CD4-positive, alpha-beta T cell treated with Interleukin-12 subunit alpha and Interleukin-12 subunit beta, for 1 hour (primary cell): ENCODE measurements at regions not wholly inside any gene's neighbourhood (a gene's known extent, or its start where the extent isn't known, plus 50 kb on each side); places are given as distances from the start of the nearest gene placed in this dataset.

Source experiments
- DNase-seq: peaks from one replicate; pipeline ENCODE4 v3.0.0-alpha.2; 2020

DNA sequence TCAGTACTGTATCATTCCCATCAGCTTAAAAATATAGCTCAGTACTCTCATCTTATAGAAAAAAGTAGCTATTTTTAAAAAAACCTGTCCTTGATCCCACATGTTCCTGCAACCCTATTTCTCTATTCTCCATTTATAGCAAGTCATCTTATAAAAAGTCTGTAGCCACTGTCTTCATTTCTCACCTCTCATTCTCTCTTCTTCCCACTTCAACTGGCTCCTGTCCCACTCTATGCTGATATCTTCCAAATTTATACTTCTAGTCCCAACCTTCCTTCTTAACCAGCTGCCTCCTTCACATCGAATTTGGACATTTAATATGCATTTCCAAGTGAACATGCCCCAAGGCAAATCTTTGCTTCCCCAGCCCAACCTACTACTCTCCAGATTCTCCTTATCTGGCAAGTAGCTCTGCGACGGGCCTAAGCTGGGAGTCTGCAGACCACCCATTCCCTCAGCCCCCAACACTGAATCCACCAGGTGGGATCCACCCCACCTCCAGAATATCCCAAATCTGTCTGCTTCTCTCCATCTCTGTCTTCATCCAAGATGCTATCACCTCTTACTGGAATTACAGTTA, 52.0 kb upstream of the TANC2 start:
- no peak for DNase-seq

DNA sequence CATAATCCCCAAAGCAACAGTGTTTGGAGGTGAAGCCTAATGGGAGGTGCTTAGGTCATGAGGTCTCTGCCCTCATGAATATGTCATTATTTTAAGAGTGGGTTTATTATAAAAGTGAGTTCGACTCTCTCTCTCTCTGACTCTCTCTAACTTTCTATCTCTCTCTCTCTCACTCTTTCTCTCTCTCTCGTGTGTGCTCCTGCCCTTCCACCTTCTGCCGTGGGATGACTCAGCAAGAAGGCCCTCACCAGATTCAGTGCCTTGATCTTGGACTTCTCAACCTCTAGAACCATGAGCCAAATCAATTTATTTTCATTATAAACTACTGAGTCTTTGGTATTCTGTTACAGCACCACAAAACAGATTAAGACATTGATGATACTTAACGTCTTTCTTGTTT, 53.7 kb upstream of the TANC2 start:
- DNase-seq = no peak

DNA sequence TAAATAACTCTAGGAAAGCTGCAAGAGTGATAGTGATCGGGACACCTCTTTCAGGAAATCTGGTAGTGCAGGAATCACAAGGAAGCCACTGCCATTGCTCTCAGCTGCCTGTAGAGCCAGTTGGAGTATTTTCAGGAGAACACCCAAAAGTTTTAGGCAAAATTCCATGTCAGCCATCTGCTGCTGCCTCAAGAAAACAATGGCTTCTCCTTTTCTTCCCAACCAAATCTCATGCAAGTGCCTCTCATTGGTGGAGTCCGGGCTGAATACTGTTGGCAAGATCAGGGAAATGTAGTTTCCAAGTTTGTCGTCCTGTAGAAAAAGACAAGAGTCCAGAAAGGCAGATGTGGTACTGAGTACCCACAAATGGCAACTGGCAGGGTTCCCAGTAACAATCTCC, 54.9 kb upstream of the TANC2 start:
- no peak for DNase-seq

DNA sequence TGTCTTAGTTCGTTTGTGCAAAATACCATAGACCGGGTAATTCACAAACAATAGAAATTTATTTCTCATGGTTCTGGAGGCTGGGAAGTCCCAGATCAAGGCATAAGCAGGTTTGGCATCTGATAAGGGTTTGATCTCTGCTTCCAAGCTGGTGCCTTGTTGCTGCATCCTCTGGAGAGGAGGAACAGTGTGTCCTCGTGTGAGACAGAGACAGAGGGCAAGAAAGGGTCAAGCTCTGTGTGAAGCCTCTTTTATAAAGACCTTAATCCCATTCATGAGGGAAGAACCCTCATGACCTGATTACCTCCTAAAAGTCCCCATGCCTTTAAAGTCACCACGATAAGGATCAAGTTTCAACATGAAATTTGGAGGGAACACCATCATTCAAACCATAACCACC, 55.8 kb upstream of the TANC2 start:
- no peak for DNase-seq

DNA sequence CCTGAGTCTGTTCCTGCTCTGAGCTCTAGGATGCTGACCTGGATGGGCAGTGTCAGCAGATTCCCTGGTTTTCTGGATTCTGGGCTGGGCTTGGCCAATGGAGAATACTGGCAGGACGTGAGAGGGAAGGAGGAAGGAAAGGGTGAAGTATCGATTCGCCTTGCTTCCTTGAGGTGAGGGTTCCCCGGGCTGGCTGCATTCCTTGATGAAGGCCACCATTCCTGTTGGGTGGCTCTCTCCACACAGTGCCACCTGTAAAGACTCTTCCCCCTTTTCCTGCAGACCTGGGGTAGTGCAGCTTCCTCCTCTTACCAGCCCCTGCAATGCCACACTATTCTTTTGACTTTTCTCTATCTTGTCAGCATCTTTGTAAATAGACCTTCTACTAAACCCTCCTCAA, 58.1 kb upstream of the TANC2 start:
- DNase-seq = no peak

DNA sequence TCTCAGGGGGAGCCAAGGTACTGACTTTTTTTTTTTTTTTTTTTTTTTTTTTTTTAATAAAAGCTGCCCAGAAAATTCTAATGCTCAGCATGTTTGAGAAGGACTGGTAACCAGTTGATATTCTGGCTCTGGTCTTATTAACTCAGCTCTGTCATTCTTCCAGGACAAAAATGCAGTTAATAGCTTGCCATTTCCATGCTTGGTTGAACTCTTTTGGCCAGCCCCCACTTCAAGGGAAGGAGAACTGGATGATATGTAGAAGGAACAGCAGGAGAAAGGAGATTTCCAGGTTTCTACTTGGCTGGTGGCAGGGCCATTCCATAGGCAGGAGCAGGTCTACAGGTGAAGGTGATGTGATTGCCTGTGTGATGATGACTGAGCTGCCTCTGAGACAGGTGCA, 59.2 kb upstream of the TANC2 start:
- DNase-seq = no peak

DNA sequence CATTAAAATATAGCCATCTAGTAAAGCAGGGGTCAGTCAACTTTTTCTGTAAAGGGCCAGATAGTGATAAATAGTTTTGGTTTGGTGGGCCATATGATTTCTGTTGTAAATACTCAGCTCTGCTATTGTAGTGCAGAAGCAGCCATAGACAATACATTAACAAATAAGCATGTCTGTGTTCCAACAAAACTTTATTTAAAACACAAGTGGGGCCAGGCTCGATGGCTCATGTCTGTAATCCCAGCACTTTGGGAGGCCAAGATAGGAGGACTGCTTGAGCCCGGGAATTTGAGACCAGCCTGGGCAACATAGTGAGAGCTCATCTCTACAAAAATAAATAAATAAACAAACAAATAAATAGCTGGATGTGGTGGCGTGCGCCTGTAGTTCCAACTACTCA, 60.8 kb upstream of the TANC2 start:
- no peak for DNase-seq

DNA sequence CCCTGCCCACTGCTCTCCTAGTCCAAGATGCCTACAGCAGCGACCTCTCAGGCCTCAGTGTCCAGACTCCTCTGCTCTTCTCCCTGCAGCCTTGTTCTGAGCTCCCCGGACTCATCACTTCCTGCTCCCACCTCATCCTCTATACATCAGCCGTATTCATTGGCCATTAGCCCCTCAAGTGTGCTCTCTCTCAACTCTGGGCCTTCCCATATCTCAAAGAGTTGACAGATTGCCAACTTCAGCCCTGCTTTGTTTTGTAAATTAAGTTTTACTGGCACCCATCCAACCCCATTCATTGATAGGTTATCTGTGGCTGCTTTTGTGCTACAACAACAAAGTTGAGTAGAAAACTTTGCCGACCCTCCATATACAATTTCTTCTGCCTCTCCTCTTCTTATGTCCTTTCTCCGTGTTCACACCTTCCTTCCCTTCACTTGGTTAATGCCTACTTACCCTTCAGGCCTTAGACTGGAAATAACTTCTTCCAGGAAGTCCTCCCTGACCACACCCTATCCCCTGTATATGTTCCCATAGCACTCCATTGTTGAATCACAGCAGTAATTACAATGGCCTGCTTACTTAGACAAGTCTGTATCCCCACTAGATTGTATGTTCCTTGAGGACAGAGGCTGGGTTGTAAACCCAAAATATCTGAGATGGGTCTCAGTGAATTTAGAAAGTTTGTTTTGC, 63.4 kb upstream of the TANC2 start:
- no peak for DNase-seq

DNA sequence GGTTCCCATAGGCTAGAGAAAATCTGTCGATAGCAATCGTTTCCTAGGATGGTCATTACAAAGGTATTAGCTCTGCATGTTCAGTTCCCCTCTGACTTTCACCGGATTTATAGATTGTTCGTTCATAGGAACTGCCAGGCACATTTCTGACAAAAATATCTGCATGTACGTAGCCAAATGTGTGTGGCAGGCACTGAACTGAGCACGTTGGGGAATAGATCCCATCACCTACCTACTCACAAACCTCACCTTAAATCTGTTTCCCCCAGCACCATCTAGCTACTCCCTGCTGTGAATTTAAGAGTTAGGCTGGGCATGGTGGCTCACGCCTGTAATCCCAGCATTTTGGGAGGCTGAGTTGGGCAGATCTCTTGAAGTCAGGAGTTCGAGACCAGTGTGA, 64.5 kb upstream of the TANC2 start:
- DNase-seq = no peak

DNA sequence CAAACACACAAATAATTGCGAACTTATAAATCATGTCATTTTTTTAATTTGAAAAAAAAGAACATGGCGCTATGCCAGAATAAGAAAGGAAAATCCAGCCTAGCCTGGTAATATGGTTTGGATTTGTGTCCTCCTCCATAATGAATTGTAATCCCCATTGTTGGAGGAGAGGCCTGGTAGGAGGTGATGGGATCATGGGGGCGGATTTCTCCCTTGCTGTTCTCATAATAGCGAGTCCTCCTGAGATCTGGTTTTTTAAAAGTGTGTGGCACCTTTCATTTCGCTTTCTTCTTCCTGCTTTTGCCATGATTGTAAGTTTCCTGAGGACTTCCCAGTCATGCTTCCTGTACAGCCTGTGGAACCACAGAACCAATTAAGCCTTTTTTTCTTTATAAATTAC, 65.9 kb upstream of the TANC2 start:
- DNase-seq = no peak

DNA sequence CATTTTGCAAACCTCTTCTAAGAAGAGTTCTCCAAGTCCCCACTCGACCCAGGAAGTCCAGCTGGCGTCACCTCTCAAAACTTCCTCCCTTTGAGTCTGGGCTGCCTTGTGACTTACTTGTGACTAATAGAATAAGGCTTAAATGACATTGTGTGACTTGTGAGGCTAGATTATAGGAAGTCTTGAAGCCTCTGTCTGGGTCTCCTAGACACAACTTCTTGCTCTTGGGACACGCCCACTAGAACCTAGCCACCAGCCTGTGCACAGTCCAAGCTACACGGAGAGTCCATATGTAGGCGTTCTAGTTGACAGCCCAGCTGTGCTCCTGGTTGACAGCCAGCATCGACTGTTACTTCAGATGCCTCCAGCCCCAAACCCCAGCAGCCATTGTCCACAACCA, 66.7 kb upstream of the TANC2 start:
- DNase-seq = no peak

DNA sequence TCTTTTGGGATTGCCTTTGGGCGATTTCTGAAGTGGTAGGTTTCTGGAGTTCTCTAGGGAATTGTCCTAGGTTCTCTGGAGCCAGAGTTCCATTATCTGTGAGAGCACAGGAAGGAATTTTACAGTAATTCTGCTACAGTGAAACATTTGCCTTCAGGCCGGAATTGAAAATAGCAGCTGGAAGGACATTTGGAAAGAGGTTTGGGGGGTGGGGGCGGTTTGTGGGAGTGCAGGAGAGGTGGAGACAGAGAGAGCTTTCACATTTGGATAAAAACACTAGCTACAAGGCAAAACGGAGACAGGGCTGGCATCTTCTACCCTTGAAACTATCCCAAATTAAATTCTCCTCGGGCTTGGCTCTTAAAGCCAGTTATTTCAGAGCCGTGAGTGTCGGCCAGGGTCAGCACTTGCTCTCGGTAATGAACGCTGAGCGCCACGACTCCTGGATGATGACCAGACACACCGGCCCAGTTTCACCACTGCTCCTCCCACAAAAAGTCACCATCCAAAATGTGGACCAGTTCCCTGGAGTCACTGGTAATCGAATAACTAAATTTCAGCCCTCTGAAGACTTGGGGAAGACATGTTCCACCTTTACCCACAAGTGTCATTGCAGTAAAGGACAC, 67.7 kb upstream of the TANC2 start:
- DNase-seq = no peak

DNA sequence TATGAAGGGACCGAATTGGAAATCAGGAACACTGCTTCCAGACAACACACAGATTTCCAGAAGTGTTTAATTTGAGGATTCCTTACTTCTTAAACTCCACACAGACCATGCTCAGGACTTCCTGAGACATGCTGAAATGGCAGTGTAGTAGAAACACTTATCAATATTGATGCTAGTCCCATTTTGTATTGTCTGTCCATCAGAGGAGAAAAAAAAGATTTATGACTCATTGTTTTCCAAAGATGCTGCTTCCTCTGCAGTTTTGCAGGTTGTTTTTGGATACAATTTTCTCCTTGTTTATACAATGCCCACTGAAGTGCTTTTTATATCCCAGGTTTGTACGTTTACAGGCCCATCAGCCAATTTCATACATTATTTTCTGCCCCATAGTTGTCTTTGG, 68.3 kb upstream of the TANC2 start:
- no peak for DNase-seq

DNA sequence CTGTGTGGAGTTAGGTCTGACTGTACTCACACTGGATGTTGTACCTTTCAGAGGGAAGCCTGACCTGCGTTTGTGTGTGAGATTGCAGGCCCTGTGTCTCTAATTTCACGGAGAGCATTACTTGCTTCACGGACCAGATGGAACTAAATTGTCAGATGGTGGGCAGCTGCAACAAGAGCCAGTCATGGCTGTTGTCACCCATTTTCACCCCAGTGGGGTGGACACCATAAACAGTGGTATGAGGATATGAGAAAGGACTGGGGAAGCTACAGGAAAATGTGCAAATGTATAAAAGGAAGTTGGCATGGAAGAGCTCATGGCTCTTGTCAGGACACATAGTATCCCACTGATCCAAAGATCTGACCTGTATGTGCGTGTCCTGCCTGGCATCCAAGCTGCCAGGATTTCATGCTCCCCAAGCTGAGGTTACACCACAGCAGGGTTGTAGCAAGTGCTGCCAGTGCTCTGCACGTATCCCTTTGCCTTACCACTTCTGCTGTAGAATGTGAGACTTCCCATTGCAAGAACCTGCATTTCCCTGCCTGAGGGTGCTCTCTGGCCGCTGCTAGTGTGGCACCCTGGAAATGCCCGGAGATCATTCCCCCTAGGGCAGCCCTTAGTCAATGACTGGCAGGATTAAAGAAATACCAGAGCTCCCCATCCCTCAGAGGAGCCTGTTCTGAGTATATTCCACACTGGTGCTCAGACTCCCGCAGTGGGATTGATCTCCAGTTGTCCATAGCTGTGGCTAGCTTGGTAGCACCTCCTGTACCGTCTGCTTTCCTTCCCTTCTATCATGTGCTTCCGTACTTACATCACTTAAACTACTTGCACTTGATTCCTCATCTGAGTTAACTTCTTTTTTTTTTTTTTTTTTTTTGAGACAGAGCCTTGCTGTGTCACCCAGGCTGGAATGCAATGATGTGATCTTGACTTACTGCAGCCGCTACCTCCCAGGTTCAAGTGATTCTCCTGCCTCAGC, 70.4 kb upstream of the TANC2 start:
- no peak for DNase-seq

DNA sequence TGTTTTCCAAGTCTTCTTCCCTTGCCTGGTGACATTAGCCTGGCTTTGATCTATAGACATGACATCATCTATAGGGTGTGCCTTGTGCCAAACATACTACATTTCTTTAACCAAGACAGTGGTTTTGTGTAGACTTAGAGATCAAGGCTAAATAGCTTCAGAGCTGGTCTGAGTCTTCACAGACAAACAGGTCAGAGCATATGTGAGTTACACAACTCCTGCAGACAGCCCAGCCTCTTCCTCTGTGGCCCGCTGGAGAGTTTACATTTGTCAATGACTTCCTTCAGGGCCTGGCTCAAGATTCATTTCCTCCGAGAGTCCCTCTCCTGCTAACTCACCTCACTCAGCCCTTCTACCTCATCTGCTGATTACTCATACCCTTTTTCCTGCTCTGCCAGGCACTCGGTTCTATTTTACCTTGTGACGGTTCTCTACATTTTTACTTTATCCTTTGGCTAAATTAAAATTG, 73.1 kb upstream of the TANC2 start:
- peak; percentile 23 for DNase-seq

DNA sequence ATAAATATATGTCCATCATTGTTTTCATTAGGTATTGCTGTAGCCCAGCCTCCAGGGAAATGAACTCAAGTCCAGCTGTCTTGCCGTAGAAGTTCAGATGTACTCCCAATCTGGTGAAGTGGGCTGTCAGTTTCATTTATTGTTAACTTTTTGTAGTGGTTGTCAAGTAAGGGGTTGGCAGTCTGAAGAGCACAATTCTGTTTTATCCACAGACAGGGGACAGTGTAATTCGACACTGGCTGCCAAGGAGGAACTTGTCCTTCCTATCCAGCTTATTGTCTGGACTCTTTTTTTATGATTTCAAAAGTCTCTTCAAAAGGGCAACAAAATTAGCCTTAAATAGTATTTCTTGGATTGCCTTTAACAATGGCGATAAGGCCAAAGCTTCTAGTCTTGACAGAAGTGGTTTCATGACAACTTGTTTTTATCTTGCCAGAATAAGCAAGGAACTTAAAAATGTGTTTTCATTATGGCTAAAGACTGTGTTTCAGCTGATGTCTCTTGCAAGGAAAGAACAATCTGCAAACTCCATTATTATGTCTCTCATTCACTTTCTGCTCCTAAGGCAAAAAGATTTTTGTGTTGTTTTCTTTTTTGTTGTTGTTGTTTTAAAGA, 73.9 kb upstream of the TANC2 start:
- DNase-seq = no peak

DNA sequence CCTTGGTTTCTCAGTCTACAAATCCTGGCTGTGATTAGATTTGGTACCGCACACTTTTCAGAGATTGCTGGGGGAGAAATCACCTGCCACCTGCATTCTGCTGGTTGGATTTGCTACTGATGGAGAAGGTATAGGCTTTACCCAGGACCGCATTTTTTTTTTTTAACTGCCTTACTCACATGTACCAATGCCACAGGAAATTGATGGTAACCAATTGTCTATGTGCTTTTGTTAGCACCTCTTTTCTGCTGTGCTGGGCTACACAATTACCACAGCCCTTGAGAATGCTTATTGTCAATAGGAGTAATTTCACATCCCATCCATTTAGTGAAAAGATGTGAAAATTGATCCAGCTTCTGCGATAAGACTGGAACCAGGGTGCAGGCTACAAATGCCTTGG, 74.4 kb upstream of the TANC2 start:
- no peak for DNase-seq

DNA sequence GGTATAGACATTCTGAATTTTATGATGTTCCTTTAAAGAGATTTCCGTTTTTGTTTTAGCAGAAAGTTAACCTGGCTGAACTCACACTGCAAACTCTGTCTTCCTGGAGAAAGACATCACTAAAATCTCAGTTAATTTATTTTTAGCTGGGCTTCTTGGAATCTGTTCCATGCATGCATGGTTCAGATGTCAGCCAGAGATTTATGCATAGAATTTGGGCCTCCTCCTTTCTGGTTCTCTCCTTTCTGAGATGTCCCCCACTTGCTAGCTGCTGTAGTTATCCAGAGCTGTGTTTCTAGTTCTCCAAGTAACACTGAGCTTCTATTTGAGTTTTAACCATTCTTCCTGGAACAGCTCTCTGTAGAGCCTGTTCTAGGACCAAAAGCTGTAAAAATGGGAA, 77.3 kb upstream of the TANC2 start:
- DNase-seq = no peak

DNA sequence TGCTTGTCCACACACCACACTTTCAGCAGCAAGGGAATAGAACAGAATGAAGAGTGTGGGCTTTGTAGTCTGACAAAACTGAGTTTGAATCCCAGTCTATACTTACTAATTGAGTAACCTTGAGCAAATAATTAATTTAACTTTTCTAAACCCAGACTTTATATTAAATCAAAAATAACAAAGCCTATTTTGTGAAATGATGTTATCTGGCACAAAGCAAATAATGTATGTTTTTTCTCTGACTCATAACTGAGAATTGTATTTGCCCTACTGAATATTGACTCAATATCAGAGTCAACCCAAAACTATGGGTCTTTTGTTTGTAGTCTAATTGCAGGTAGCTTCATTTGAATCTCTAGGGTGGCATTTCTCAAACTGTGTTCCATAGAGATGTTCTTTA, 77.9 kb upstream of the TANC2 start:
- no peak for DNase-seq

DNA sequence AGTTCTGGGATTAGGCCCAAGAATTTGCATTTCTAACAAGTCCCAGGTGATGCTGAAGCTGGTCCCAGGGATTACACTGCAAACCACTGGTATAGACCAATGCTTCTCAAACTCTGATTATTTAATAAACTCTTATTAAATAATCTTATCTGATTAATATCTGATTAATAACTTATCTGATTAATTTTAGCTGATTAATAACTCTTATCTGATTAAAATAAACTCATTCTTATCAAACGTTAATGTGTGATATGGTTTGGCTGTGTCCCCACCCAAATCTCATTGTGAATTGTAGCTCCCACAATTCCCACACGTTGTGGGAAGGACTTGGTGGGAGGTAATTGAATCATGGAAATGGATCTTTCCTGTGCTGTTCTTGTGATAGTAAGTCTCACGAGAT, 78.6 kb upstream of the TANC2 start:
- DNase-seq = no peak

DNA sequence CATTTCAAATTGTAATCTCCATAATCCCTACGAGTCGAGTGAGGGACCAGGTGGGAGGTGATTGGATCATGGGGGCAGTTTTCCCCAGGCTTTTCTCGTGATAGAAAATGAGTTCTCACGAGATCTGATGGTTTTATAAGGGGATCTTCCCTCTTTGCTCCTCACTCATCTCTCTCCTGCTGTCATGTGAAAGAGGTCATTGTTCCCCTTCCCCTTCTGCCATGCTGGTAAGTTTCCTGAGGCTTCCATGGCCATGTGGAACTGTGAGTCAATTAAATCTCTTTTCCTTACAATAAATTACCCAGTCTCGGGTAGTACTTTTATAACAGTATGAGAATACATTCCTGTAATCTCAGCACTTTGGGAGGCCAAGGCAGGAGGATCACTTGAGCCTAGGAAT, 76.7 kb upstream of the MARCHF10 start:
- no peak for DNase-seq

DNA sequence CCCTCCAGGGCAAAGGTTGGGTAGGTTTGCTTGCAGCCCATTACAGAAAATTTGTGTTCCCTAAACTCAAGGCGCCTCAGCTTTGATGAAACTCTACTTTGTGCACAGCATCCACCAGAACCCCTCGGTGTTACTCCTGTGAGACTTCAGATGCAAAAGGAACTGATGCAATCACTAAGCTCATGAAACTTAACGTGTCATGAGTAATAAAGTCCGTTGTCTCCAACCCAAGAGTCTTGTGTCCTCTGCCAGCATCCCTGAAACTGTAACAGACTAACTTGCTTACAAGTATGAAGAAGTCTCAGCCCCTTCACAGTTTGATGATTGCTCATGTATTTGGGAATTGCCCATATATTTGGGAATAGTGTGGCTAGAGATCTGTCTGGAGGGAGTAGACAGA, 74.8 kb upstream of the MARCHF10 start:
- DNase-seq = no peak

DNA sequence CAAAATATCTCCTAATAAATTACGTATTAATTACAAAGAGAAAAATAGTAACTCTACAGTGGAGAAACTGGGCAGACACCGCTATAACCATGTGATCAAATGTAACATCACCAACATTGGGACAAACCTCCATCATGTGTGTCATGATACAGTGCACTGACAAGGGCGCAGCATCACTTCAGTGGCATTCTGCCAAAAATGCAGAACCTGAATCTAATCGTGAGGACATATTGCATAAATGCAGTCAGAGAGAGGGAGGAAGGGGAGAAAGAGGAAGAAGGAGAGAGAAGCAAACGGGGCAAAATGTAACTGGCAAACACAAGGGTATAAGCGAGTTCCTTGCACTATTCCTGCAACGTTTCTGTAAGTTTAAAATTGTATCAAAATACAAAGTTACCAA, 74.2 kb upstream of the MARCHF10 start:
- DNase-seq = no peak
